Fibroblast of lung (primary cell): ENCODE measurements at regions not wholly inside any gene's neighbourhood (a gene's known extent, or its start where the extent isn't known, plus 50 kb on each side); places are given as distances from the start of the nearest gene placed in this dataset.

Experiments used
- DNase-seq, 2 donors: peaks; one replicate each; pipeline versions ENCODE4 v3.0.0 to v3.0.0-alpha.2; 2010; ENCODE audit warnings: low read depth in 2 of 2
- H2AFZ ChIP-seq: 2 replicates; pipeline ENCODE4 v1.5.1; 2012; ENCODE audit warnings: low read length, control low read depth, inconsistent platforms
- H3K27ac ChIP-seq: 2 replicates; pipeline ENCODE4 v1.5.1; 2011; ENCODE audit warnings: low read length, control low read depth; ENCODE audit not compliant: insufficient read depth
- H3K27me3 ChIP-seq: 2 replicates; pipeline ENCODE4 v1.5.1; 2011; ENCODE audit warnings: mild to moderate bottlenecking, low read length; ENCODE audit not compliant: control insufficient read depth, insufficient read depth
- H3K36me3 ChIP-seq: 2 replicates; pipeline ENCODE4 v1.5.1; 2011; ENCODE audit warnings: low read length; ENCODE audit not compliant: control insufficient read depth, insufficient read depth
- H3K4me1 ChIP-seq: 2 replicates; pipeline ENCODE4 v1.5.1; 2011; ENCODE audit warnings: low read length; ENCODE audit not compliant: control insufficient read depth, insufficient read depth; ENCODE audit errors: extremely low read depth
- H3K4me2 ChIP-seq: 2 replicates; pipeline ENCODE4 v1.5.1; 2011; ENCODE audit warnings: low read length, control low read depth; ENCODE audit not compliant: insufficient read depth; ENCODE audit errors: extremely low read depth
- H3K4me3 ChIP-seq, 4 experiments: fragments of 200-600 bp in 1 of 4; sonication (generic) in 1 of 4; replicated peaks in 1 of 4; 2 replicates each; pipeline ENCODE4 v1.5.1; 2011 to 2016; ENCODE audit warnings: low read length in 4 of 4, low read depth in 3 of 4, mild to moderate bottlenecking in 3 of 4, control low read depth in 2 of 4, inconsistent platforms in 1 of 4, mixed read lengths in 1 of 4; ENCODE audit not compliant: insufficient read depth in 1 of 4; ENCODE audit errors: control extremely low read depth in 1 of 4
- H3K79me2 ChIP-seq: 2 replicates; pipeline ENCODE4 v1.5.1; 2012; ENCODE audit warnings: mild to moderate bottlenecking, low read length, inconsistent platforms; ENCODE audit not compliant: control insufficient read depth, insufficient read depth
- H3K9ac ChIP-seq: 2 replicates; pipeline ENCODE4 v1.5.1; 2011; ENCODE audit warnings: mild to moderate bottlenecking, low read length, control low read depth; ENCODE audit not compliant: insufficient read depth
- H3K9me3 ChIP-seq: 2 replicates; pipeline ENCODE4 v1.5.1; 2012; ENCODE audit warnings: low read depth, low read length; ENCODE audit not compliant: control insufficient read depth, insufficient read depth
- H4K20me1 ChIP-seq: 2 replicates; pipeline ENCODE4 v1.5.1; 2011; ENCODE audit warnings: low read length; ENCODE audit not compliant: control insufficient read depth, insufficient read depth; ENCODE audit errors: extremely low read depth
- EZH2 ChIP-seq: IDR thresholded peaks from 2 replicates; pipeline ENCODE4 v1.5.1; 2012; ENCODE audit warnings: low read length, control low read depth, mild to moderate bottlenecking; ENCODE audit errors: missing control alignments
- TF ChIP-seq, protein P1 (sequence below), 2 donors: IDR thresholded peaks in 1 of 2; conservative IDR thresholded peaks in 1 of 2; 1 replicate in 1 of 2; 2 replicates in 1 of 2; pipeline ENCODE4 v1.5.1; 2011 to 2012; ENCODE audit warnings: low read length in 2 of 2, control low read depth in 1 of 2, inconsistent platforms in 1 of 2, low read depth in 1 of 2, mild to moderate bottlenecking in 1 of 2

DNA sequence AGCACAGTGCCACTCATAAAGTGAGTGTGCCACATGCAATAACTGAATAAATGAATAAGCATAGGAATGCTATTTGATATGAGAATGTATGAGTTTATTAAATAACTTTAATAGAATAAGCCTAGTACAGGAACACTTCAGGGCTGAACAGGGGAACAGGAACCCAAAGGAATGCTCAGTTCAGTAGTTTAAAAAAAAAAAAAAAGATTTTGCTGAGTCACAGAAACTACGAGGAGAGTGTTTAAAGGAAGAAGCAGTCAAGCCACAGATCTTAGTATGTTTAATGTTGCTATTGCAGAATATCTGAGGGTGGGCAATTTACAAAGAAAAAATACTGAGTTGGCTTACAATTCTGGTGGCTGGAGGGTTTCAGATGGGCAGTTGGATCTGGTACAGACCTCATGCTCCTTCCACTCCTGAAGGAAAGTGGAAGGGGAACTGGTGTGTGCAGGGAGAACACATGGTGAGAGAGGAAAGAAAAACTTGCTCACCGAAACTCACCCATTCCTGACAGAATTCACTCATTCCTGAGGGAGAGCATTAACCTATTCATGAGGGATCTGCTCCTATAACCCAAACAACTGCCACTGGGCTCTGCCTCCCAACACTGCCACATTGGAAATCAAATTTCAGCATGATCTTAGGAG lies 880.3 kb upstream of the MGAT4C start:
- H3K79me2 ChIP-seq: no peaks in the 10 kb centered on the region
- no peaks in the 10 kb centered on the region for H3K27me3 ChIP-seq
- peak overlapping the region; percentile 5 for H3K4me2 ChIP-seq
- H3K4me3 ChIP-seq: no peak overlapping the region
- TF ChIP-seq, protein P1, sequence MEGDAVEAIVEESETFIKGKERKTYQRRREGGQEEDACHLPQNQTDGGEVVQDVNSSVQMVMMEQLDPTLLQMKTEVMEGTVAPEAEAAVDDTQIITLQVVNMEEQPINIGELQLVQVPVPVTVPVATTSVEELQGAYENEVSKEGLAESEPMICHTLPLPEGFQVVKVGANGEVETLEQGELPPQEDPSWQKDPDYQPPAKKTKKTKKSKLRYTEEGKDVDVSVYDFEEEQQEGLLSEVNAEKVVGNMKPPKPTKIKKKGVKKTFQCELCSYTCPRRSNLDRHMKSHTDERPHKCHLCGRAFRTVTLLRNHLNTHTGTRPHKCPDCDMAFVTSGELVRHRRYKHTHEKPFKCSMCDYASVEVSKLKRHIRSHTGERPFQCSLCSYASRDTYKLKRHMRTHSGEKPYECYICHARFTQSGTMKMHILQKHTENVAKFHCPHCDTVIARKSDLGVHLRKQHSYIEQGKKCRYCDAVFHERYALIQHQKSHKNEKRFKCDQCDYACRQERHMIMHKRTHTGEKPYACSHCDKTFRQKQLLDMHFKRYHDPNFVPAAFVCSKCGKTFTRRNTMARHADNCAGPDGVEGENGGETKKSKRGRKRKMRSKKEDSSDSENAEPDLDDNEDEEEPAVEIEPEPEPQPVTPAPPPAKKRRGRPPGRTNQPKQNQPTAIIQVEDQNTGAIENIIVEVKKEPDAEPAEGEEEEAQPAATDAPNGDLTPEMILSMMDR (conservative IDR thresholded peaks at IDR 0.05 in 1 of 2, IDR thresholded peaks at IDR 0.05 in 1 of 2; ENCODE audit: low read depth in 1 of 2, low read length in 2 of 2): no peak
- no peak for TF ChIP-seq EZH2
- H4K20me1 ChIP-seq: no peaks in the 10 kb centered on the region
- no peaks in the 10 kb centered on the region for H3K9me3 ChIP-seq
- H3K4me1 ChIP-seq: no peaks in the 10 kb centered on the region
- peak; percentile 64 to 68 for DNase-seq
- H3K9ac ChIP-seq: no peak overlapping the region
- no peaks in the 10 kb centered on the region for H3K36me3 ChIP-seq
- H3K27ac ChIP-seq: no peak overlapping the region
- H2AFZ ChIP-seq: peak overlapping the region; percentile 21

DNA sequence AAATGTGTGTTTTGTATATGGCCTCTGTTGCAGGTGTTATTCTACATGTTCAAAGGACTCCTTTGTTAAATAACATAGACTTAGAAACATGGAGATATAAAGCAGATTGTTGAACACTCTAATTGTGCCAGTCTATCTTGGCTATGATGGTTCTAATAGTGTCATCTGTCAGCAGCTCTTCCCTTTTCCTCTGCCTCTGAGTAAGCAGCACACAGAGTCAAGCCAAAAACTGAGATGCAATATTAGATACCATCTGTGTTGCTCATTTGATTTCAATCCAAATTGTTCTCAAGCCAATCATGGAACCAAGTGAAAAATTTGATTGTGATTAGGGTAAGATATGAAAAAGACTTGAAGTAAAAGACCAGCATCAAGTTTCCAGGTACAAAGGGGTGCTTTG lies 871.1 kb upstream of the MGAT4C start:
- Histone ChIP-seq H2AFZ (no peak overlapping the region), H3K79me2 (no peaks in the 10 kb centered on the region), H3K4me1 (no peaks in the 10 kb centered on the region), H4K20me1 (no peaks in the 10 kb centered on the region), H3K4me3 (no peak overlapping the region), H3K4me2 (no peak overlapping the region), H3K27me3 (no peaks in the 10 kb centered on the region), H3K36me3 (no peaks in the 10 kb centered on the region), H3K9me3 (no peaks in the 10 kb centered on the region), H3K9ac (no peak overlapping the region), H3K27ac (no peak overlapping the region)
- peak; percentile 72 to 83 for DNase-seq
- no peak for TF ChIP-seq EZH2
- TF ChIP-seq, protein P1 (conservative IDR thresholded peaks at IDR 0.05 in 1 of 2, IDR thresholded peaks at IDR 0.05 in 1 of 2; ENCODE audit: low read depth in 1 of 2, low read length in 2 of 2): no peak

DNA sequence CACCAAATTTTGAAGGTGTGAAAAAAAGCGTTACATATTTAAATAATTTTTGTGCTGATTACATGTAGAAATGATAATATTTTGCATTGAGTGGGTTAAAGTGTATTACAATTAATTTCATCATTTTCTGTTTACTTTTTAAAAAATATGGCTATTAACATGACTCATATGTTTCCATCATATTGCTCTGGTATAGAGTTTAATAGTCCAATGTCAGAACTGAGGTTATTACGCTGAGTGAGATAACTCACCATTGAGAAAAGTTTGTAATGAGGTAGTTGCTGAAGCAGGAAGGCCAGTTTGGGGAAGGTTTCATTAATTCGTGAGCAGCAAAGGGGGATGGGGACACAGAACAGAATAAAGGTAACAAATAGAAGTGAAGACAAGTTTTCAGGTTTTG lies 865.7 kb upstream of the MGAT4C start:
- H3K79me2 ChIP-seq: no peaks in the 10 kb centered on the region
- no peaks in the 10 kb centered on the region for H3K9me3 ChIP-seq
- H4K20me1 ChIP-seq: no peaks in the 10 kb centered on the region
- no peaks in the 10 kb centered on the region for H3K4me1 ChIP-seq
- no peaks in the 10 kb centered on the region for H3K27me3 ChIP-seq
- DNase-seq: peak in 1 of 2 donors; percentile 73
- H3K4me3 ChIP-seq: no peak overlapping the region
- H3K4me2 ChIP-seq: no peak overlapping the region
- H3K9ac ChIP-seq: no peak overlapping the region
- no peak for TF ChIP-seq EZH2
- TF ChIP-seq, protein P1 (conservative IDR thresholded peaks at IDR 0.05 in 1 of 2, IDR thresholded peaks at IDR 0.05 in 1 of 2; ENCODE audit: low read depth in 1 of 2, low read length in 2 of 2): no peak
- no peak overlapping the region for H3K27ac ChIP-seq
- H2AFZ ChIP-seq: no peak overlapping the region
- no peaks in the 10 kb centered on the region for H3K36me3 ChIP-seq
